Lower leg skin (tissue), 3 donors: ENCODE measurements at regions not wholly inside any gene's neighbourhood (a gene's known extent, or its start where the extent isn't known, plus 50 kb on each side); places are given as distances from the start of the nearest gene placed in this dataset.

ENCODE experiments used
- POLR2A ChIP-seq, 2 donors: fragments of 450-650 bp; IDR thresholded peaks; one replicate each; pipeline ENCODE4 v1.6.1; 2016 to 2017; ENCODE audit warnings: antibody characterized with exemption in 2 of 2, mild to moderate bottlenecking in 1 of 2, moderate library complexity in 1 of 2
- TF ChIP-seq, protein P1 (sequence below), 3 donors: fragments of 450-650 bp; IDR thresholded peaks; one replicate each; pipeline ENCODE4 v1.5.1; 2016; ENCODE audit warnings: antibody characterized with exemption in 3 of 3, mild to moderate bottlenecking in 3 of 3, moderate library complexity in 2 of 3

GRCh38 chr3:18635215-18635614 lies 210.1 kb upstream of the SATB1 start:
- TF ChIP-seq, protein P1, sequence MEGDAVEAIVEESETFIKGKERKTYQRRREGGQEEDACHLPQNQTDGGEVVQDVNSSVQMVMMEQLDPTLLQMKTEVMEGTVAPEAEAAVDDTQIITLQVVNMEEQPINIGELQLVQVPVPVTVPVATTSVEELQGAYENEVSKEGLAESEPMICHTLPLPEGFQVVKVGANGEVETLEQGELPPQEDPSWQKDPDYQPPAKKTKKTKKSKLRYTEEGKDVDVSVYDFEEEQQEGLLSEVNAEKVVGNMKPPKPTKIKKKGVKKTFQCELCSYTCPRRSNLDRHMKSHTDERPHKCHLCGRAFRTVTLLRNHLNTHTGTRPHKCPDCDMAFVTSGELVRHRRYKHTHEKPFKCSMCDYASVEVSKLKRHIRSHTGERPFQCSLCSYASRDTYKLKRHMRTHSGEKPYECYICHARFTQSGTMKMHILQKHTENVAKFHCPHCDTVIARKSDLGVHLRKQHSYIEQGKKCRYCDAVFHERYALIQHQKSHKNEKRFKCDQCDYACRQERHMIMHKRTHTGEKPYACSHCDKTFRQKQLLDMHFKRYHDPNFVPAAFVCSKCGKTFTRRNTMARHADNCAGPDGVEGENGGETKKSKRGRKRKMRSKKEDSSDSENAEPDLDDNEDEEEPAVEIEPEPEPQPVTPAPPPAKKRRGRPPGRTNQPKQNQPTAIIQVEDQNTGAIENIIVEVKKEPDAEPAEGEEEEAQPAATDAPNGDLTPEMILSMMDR (IDR thresholded peaks at IDR 0.05), result no peak
- no peak for TF ChIP-seq POLR2A (IDR thresholded peaks at IDR 0.05)
